ENCODE measurements at regions not wholly inside any gene's neighbourhood (a gene's known extent, or its start where the extent isn't known, plus 50 kb on each side); places are given as distances from the start of the nearest gene placed in this dataset.

GRCh38 chr4:144318797-144319196, 178.3 kb upstream of the GYPA start:
- TF ChIP-seq TAF1 (IDR thresholded peaks at IDR 0.05; ENCODE audit: borderline replicate concordance, low read depth, low read length): no peak
- TF ChIP-seq POLR2A (IDR thresholded peaks at IDR 0.05; ENCODE audit: low read depth, low read length): no peak
- TF ChIP-seq POLR2AphosphoS5 (IDR thresholded peaks at IDR 0.05; ENCODE audit: low read depth, low read length): no peak

Data from GM12892 (cell line).